Activated T-helper 1 cell treated with anti-CD3 and anti-CD28 coated beads, Interleukin-12 subunit alpha, Interleukin-12 subunit beta, Interleukin-2, Interleukin-4 antibody, amounts not matched to agents 30 ng/mL and 10 ng/mL and 1 ng/mL, durations not matched to agents 14 hours and 24 hours and 36 hours (primary cell): ENCODE measurements at regions not wholly inside any gene's neighbourhood (a gene's known extent, or its start where the extent isn't known, plus 50 kb on each side); places are given as distances from the start of the nearest gene placed in this dataset.
"Not testable (repeated sequence)": the region's sequence is repeated elsewhere in the genome, so short reads cannot be mapped to it uniquely, and the experiment has no call there.

Source experiments
- DNase-seq: peaks from one replicate; pipeline ENCODE4 v3.0.0; 2021; ENCODE audit warnings: low spot score
- H3K27ac Mint-ChIP-seq: one replicate; pipeline ENCODE4 v1.8.0; 2021; ENCODE audit warnings: mild to moderate bottlenecking, mixed read lengths
- H3K27me3 Mint-ChIP-seq: one replicate; pipeline ENCODE4 v1.8.0; 2022; ENCODE audit warnings: mild to moderate bottlenecking, moderate library complexity, mixed read lengths; ENCODE audit not compliant: insufficient read depth
- H3K36me3 Mint-ChIP-seq: one replicate; pipeline ENCODE4 v1.8.0; 2021; ENCODE audit warnings: low read depth, mixed read lengths
- H3K4me1 Mint-ChIP-seq: one replicate; pipeline ENCODE4 v1.8.0; 2021; ENCODE audit warnings: low read depth, mixed read lengths
- H3K4me3 Mint-ChIP-seq: one replicate; pipeline ENCODE4 v1.8.0; 2021; ENCODE audit warnings: mild to moderate bottlenecking, moderate library complexity, mixed read lengths
- H3K9me3 Mint-ChIP-seq: one replicate; pipeline ENCODE4 v1.8.0; 2021; ENCODE audit warnings: mixed read lengths
- intact Hi-C: fragments of 100-400 bp; cut with micrococcal nuclease; formaldehyde crosslinking; loops from one replicate; pipeline ENCODE4 v1.15.1; 2024

GRCh38 chr9:11697126-11697525 lies 996.1 kb upstream of the TYRP1 start:
- DNase-seq, result no peak
- Mint-ChIP-seq H3K27ac (no peak overlapping the region), H3K36me3 (no peaks in the 10 kb centered on the region), H3K4me3 (no peak overlapping the region), H3K9me3 (peaks cover 19% of the 10 kb centered on the region), H3K4me1 (no peaks in the 10 kb centered on the region), H3K27me3 (no peaks in the 10 kb centered on the region)
- intact Hi-C loops, result no loop called here

GRCh38 chr9:11701706-11702105 lies 991.5 kb upstream of the TYRP1 start:
- H3K27ac Mint-ChIP-seq, result no peak overlapping the region
- intact Hi-C loops, result no loop called here
- H3K27me3 Mint-ChIP-seq, result no peaks in the 10 kb centered on the region
- peaks cover 24% of the 10 kb centered on the region for H3K9me3 Mint-ChIP-seq
- no peaks in the 10 kb centered on the region for H3K36me3 Mint-ChIP-seq
- DNase-seq, result no peak
- no peak overlapping the region for H3K4me3 Mint-ChIP-seq
- no peaks in the 10 kb centered on the region for H3K4me1 Mint-ChIP-seq

- H3K36me3 Mint-ChIP-seq, result no peaks in the 10 kb centered on the region
- intact Hi-C loops, result no loop called here
- no peak for DNase-seq
- H3K4me1 Mint-ChIP-seq, result no peaks in the 10 kb centered on the region
- no peaks in the 10 kb centered on the region for H3K27me3 Mint-ChIP-seq
- no peak overlapping the region for H3K27ac Mint-ChIP-seq
- peaks cover 30% of the 10 kb centered on the region for H3K9me3 Mint-ChIP-seq
- no peak overlapping the region for H3K4me3 Mint-ChIP-seq
Measured at GRCh38 chr9:11702548-11702947, 990.6 kb upstream of the TYRP1 start.

- H3K4me3 Mint-ChIP-seq, H3K27ac Mint-ChIP-seq, H3K4me1 Mint-ChIP-seq, intact Hi-C loops, DNase-seq, H3K27me3 Mint-ChIP-seq, H3K36me3 Mint-ChIP-seq: not testable (repeated sequence)
- H3K9me3 Mint-ChIP-seq, result peaks cover 34% of the 10 kb centered on the region
Measured at GRCh38 chr9:11704198-11704597, 989.0 kb upstream of the TYRP1 start.

- Mint-ChIP-seq H3K36me3 (no peaks in the 10 kb centered on the region), H3K9me3 (peaks cover 20% of the 10 kb centered on the region), H3K4me3 (no peak overlapping the region), H3K27ac (no peak overlapping the region), H3K27me3 (no peaks in the 10 kb centered on the region), H3K4me1 (no peaks in the 10 kb centered on the region)
- DNase-seq, result no peak
- intact Hi-C loops, result no loop called here
Measured at GRCh38 chr9:11708899-11709298, 984.3 kb upstream of the TYRP1 start.

GRCh38 chr9:11709567-11709966 lies 983.6 kb upstream of the TYRP1 start:
- no peak for DNase-seq
- Mint-ChIP-seq H3K4me3 (no peak overlapping the region), H3K27me3 (no peaks in the 10 kb centered on the region), H3K9me3 (peaks cover 20% of the 10 kb centered on the region), H3K4me1 (no peaks in the 10 kb centered on the region), H3K36me3 (no peaks in the 10 kb centered on the region), H3K27ac (no peak overlapping the region)
- intact Hi-C loops, result no loop called here

GRCh38 chr9:11713077-11713476 lies 980.1 kb upstream of the TYRP1 start:
- no peak for DNase-seq
- Mint-ChIP-seq H3K4me1 (no peaks in the 10 kb centered on the region), H3K36me3 (no peaks in the 10 kb centered on the region), H3K4me3 (no peak overlapping the region), H3K9me3 (peaks cover 11% of the 10 kb centered on the region), H3K27me3 (no peaks in the 10 kb centered on the region), H3K27ac (no peak overlapping the region)
- intact Hi-C loops, result no loop called here

- Mint-ChIP-seq H3K27me3 (no peaks in the 10 kb centered on the region), H3K27ac (no peak overlapping the region), H3K36me3 (no peaks in the 10 kb centered on the region), H3K4me1 (no peaks in the 10 kb centered on the region), H3K9me3 (peaks cover 33% of the 10 kb centered on the region), H3K4me3 (no peak overlapping the region)
- no peak for DNase-seq
- intact Hi-C loops, result no loop called here
Measured at GRCh38 chr9:11722957-11723356, 970.2 kb upstream of the TYRP1 start.

- Mint-ChIP-seq H3K9me3 (peaks cover 34% of the 10 kb centered on the region), H3K36me3 (no peaks in the 10 kb centered on the region), H3K27me3 (no peaks in the 10 kb centered on the region), H3K27ac (no peak overlapping the region), H3K4me3 (no peak overlapping the region), H3K4me1 (no peaks in the 10 kb centered on the region)
- intact Hi-C loops, result no loop called here
- no peak for DNase-seq
Measured at GRCh38 chr9:11726659-11727058, 966.5 kb upstream of the TYRP1 start.

- Mint-ChIP-seq H3K36me3 (no peaks in the 10 kb centered on the region), H3K4me1 (no peaks in the 10 kb centered on the region), H3K27ac (no peak overlapping the region), H3K27me3 (no peaks in the 10 kb centered on the region), H3K9me3 (peaks cover 20% of the 10 kb centered on the region), H3K4me3 (no peak overlapping the region)
- intact Hi-C loops, result no loop called here
- no peak for DNase-seq
Measured at GRCh38 chr9:11735391-11735790, 957.8 kb upstream of the TYRP1 start.

GRCh38 chr9:11742471-11742870 lies 950.7 kb upstream of the TYRP1 start:
- no peak for DNase-seq
- Mint-ChIP-seq H3K27me3 (no peaks in the 10 kb centered on the region), H3K4me1 (no peaks in the 10 kb centered on the region), H3K36me3 (no peaks in the 10 kb centered on the region), H3K4me3 (no peak overlapping the region), H3K9me3 (peaks cover 29% of the 10 kb centered on the region), H3K27ac (no peak overlapping the region)
- intact Hi-C loops, result no loop called here

GRCh38 chr9:11743356-11743755 lies 949.8 kb upstream of the TYRP1 start:
- Mint-ChIP-seq H3K27ac (no peak overlapping the region), H3K9me3 (peaks cover 29% of the 10 kb centered on the region), H3K4me1 (no peaks in the 10 kb centered on the region), H3K27me3 (no peaks in the 10 kb centered on the region), H3K36me3 (no peaks in the 10 kb centered on the region), H3K4me3 (no peak overlapping the region)
- intact Hi-C loops, result no loop called here
- DNase-seq, result no peak

GRCh38 chr9:11749396-11749795 lies 943.8 kb upstream of the TYRP1 start:
- H3K9me3 Mint-ChIP-seq, result peaks cover 25% of the 10 kb centered on the region
- H3K27me3 Mint-ChIP-seq, result no peaks in the 10 kb centered on the region
- no peak for DNase-seq
- no peak overlapping the region for H3K4me3 Mint-ChIP-seq
- no peaks in the 10 kb centered on the region for H3K4me1 Mint-ChIP-seq
- H3K36me3 Mint-ChIP-seq, result no peaks in the 10 kb centered on the region
- intact Hi-C loops, result no loop called here
- H3K27ac Mint-ChIP-seq, result no peak overlapping the region

GRCh38 chr9:11755951-11756350 lies 937.2 kb upstream of the TYRP1 start:
- H3K27me3 Mint-ChIP-seq, result no peaks in the 10 kb centered on the region
- intact Hi-C loops, result no loop called here
- peaks cover 17% of the 10 kb centered on the region for H3K9me3 Mint-ChIP-seq

More at GRCh38 chr9:11755951-11756350, 937.2 kb upstream of the TYRP1 start:
- DNase-seq, result no peak
- Mint-ChIP-seq H3K36me3 (no peaks in the 10 kb centered on the region), H3K4me1 (no peaks in the 10 kb centered on the region), H3K27ac (no peak overlapping the region), H3K4me3 (no peak overlapping the region)
